Suprapubic skin (tissue), 4 donors: ENCODE measurements at regions not wholly inside any gene's neighbourhood (a gene's known extent, or its start where the extent isn't known, plus 50 kb on each side); places are given as distances from the start of the nearest gene placed in this dataset.

Experiments
- POLR2A ChIP-seq, 2 donors: fragments of 450-650 bp; IDR thresholded peaks; one replicate each; pipeline ENCODE4 v1.6.1; 2017; ENCODE audit warnings: antibody characterized with exemption in 2 of 2, mild to moderate bottlenecking in 2 of 2, moderate library complexity in 2 of 2
- POLR2AphosphoS5 ChIP-seq, 3 donors: sonication (generic); formaldehyde crosslinking; IDR thresholded peaks; one replicate each; pipeline ENCODE4 v1.6.1; 2017; ENCODE audit warnings: antibody characterized with exemption in 3 of 3
- TF ChIP-seq, protein P1 (sequence below), 2 donors: fragments of 200-600 bp in 1 of 2; fragments of 450-650 bp in 1 of 2; sonication (generic) in 1 of 2; IDR thresholded peaks; one replicate each; pipeline ENCODE4 v1.5.1; 2016 to 2019; ENCODE audit warnings: antibody characterized with exemption in 2 of 2, mild to moderate bottlenecking in 1 of 2, moderate library complexity in 1 of 2

DNA sequence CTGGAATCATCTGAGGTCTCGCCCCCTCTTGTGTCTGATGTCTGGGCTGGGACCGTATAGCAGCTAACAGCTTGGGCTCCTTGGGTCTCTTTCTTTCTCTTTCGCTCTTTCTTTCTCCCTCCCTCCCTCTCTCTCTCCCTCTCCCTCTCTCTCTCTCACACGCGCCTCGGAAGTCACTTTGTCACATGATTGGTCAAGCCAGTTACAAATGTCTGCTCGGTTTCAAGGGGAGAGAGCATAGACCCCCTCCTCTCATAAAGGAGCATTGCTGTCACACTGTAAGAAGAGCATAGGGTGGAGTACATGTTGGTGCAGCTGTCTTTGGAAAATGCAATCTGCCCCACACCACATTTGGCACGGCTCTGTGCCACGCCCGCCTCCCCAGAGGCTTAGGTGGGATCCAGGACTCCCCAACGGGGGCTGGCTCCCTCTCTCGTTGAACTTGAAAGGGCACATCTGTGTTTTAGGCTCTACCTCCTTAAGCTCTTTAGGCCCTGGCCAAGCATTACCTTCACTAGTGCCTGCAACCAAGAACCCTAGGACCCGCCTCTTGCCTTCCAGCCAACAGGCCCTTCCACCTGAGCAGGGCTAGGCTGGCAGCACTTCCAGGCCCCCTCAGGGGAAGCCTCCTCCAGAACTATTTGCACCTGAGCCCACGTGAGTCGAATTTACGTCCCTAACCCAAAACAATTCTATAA lies 61.9 kb upstream of the CACUL1 start:
- no peak for TF ChIP-seq POLR2AphosphoS5 (IDR thresholded peaks at IDR 0.05)
- TF ChIP-seq POLR2A (IDR thresholded peaks at IDR 0.05), result no peak
- TF ChIP-seq, protein P1, sequence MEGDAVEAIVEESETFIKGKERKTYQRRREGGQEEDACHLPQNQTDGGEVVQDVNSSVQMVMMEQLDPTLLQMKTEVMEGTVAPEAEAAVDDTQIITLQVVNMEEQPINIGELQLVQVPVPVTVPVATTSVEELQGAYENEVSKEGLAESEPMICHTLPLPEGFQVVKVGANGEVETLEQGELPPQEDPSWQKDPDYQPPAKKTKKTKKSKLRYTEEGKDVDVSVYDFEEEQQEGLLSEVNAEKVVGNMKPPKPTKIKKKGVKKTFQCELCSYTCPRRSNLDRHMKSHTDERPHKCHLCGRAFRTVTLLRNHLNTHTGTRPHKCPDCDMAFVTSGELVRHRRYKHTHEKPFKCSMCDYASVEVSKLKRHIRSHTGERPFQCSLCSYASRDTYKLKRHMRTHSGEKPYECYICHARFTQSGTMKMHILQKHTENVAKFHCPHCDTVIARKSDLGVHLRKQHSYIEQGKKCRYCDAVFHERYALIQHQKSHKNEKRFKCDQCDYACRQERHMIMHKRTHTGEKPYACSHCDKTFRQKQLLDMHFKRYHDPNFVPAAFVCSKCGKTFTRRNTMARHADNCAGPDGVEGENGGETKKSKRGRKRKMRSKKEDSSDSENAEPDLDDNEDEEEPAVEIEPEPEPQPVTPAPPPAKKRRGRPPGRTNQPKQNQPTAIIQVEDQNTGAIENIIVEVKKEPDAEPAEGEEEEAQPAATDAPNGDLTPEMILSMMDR (IDR thresholded peaks at IDR 0.05), result no peak
